NOMO-1 treated with DMSO at 0.1 percent for 48 hours (cell line): ENCODE measurements at regions not wholly inside any gene's neighbourhood (a gene's known extent, or its start where the extent isn't known, plus 50 kb on each side); places are given as distances from the start of the nearest gene placed in this dataset.
"Not testable (repeated sequence)": the region's sequence is repeated elsewhere in the genome, so short reads cannot be mapped to it uniquely, and the experiment has no call there.

Experiments
- DNase-seq: peaks from one replicate; lab custom pipeline; 2025; ENCODE audit not compliant: unreplicated experiment; lab: John Stamatoyannopoulos, UW

- no peak for DNase-seq
Observed at GRCh38 chr15:38930851-38931572, 366.4 kb upstream of the RASGRP1 start.

GRCh38 chr15:38941399-38941953 is 376.9 kb upstream of the RASGRP1 start:
- DNase-seq: no peak

DNA sequence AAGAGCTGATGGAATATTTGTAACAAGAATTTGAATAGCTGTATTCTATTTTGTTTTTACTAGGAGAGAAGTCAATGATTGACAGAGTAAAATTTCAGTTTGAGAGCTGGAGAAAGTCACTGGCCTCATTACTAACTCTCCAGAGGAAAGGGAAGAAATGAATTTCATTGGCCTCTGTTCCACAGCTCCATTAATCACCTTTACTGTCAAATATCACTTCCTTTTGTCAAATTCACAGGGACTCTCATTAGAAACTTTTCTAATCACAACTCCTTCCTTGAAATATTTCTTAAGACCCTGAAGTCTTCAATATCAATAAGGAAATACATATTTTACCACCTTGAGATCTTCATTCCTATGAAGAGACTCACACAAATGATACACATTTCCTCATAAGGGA is 379.9 kb upstream of the RASGRP1 start:
- DNase-seq: no peak

DNA sequence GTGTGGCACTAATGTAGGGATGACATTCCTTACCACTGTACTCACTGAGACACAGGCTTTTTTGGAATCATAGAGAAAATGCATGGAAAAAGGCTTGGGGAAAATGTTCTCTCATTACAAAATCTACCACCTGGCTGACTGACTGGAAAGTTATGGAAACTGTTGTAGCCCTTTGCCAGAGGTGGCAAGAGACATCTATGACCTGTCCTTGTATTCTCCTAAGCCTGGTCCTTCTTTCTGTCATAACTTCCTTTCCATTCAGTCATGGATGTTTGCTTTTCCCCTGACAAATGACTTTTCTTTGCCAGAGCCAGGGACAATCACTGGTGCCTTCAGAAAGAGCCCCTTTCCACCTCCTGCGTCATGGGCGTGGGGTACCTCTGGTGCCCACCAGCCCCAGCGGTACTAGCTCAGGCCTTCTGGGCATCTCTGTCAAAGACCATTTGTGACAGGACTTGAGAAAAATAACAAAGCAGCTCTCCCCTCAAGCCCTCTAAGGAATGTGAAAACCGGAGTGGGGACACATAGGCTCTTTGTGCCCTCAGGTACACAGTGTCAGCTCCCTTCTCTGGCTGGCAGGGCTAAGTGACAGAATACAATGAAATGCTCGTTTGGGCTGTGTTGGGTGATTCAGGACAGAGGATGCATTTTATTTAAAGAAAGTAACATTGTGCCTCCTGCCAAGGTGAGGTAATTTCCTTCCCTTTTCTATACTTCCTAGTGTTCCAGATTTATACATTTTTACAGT is 381.1 kb upstream of the RASGRP1 start:
- DNase-seq: no peak

GRCh38 chr15:38954090-38954489 is 389.5 kb upstream of the RASGRP1 start:
- no peak for DNase-seq

GRCh38 chr15:38961456-38961855 is 396.8 kb upstream of the RASGRP1 start:
- DNase-seq: no peak

- DNase-seq: no peak
Observed at GRCh38 chr15:38961931-38962330, 397.3 kb upstream of the RASGRP1 start.

- DNase-seq: no peak
Observed at GRCh38 chr15:38972831-38973230, 408.2 kb upstream of the RASGRP1 start.

- no peak for DNase-seq
Observed at GRCh38 chr15:38975282-38975990, 410.8 kb upstream of the RASGRP1 start.

DNA sequence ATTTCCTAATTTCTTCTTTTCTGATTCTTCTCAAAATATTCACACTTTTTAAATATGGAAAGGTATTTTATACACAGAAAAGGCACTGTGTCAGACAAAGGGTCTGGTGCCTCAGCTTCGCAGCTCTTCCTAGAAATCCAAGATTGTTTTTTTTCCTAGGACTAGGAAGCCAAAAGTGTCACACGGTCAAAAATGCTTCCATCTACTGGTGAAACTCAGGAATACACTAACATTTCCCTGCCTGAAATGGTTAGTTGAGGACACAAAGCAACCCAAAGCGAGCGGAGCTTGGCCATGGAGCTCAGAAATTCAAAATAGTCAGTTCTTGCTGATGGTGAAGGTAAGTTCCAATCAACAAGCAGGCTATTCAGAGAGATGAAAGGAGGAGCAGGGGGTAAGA is 426.5 kb upstream of the RASGRP1 start:
- no peak for DNase-seq

DNA sequence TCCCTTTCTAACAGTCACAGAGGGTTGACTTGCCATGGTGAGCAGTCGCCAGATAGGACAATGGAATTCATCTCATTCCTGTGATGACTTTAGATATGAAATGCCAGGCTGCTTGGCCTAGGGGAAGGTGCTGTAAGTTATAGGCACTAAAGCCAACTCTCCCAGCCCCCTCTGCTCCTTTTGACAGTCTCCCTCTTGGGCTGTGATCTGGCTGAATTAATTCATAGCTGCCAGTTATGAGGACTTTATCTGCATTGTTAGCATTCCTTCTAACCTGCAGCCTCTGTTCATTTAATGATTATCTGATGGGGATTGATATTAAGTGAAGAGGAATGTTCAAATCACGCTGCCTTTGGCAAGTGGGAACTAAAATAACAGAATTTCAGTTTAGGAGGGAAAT is 427.1 kb upstream of the RASGRP1 start:
- DNase-seq: no peak

GRCh38 chr15:38992506-38992905 is 427.9 kb upstream of the RASGRP1 start:
- no peak for DNase-seq

DNA sequence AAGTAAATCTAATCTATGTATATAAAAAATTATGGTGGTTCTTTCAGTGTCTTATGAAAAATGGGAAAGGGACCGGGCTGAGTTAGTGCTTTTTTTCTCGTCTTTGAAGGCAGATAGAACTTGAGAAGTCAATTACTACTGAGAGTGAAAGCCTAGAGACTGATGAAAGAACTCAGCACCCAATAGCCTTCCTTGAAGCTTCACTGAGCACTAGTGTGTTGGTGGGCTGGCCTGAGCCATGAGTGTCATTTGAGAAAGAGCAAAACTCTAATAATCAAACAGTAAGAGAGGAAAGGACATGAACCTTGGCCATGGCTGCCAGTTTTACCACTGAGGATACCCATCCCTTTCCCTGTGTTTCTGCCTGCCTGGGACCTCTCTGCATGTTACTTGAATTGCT is 428.3 kb upstream of the RASGRP1 start:
- no peak for DNase-seq

DNA sequence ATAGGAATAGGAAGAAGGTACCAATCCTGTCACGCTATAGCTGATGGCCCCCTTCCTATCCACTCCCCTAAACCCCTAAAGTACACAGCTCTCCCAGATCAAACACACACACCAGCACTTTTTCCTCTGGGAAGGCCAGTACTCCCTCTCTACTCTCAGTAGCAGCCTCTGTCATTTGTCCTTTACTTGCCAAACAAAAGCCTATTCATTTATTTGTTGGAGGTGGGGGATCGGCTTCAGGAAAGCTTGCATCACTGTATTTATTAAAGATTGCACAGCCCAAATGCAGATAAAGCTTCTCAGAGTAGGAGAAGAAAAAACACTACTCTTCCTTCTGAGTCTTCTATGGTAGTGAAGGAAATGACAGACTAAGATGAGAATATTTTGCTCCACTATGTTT is 429.7 kb upstream of the RASGRP1 start:
- DNase-seq: no peak

GRCh38 chr15:38996111-38996631 is 431.6 kb upstream of the RASGRP1 start:
- no peak for DNase-seq

DNA sequence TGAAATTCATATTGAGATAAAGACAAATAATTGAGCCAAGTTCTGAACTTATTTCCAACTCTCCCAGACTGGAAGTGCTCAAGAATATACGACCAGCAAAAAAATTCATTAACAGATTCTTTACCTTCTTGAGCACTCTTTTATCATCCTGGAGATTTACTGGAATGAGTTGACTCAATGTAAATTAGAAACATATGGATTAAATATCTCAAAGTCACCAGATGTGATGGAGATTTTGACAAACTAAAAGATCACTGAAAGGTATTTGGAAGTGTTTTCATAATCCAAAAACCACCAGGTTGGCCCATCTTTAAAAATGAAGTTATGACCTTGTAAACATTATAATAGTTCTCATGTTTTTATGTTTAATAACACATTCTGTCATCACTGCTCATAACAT is 433.2 kb upstream of the RASGRP1 start:
- DNase-seq: no peak

GRCh38 chr15:39000008-39000734 is 435.6 kb upstream of the RASGRP1 start:
- DNase-seq: no peak

DNA sequence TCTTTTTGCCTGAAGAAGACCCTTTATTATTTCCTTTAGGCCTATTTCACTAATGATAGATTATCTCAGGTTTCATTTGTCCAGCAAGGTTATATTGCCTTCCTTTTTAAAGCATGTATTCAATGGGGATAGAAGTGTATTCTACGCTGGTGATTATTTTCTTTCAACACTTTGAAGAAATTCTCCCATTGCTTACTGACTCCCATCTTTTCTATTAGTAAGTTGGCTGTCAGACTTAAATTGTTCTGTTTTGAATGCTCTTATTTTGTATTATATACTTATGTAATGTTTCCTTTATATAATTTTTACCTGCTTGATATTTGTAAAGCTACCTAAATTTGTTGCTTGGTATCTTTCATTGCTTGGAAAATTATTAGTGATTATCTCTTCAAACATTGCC is 445.1 kb upstream of the RASGRP1 start:
- no peak for DNase-seq

DNA sequence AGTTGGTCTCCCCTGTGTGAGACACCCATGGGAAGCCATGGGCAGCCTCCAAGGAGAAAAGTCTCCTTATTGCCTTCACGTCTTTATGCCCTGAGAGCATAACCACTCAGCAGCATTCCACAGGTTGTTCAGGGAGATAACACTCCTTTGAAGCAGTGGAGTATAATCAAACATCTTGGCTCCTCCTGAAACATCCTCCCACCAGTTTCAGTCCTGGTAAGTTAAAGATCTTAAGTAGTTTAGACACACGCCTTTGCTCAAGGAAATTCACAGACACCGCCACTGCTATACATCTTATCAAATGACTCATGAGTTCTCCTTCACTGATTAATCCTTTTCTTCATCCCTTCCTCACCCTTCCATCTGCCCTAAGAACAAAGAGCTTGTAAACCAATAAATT is 446.5 kb upstream of the RASGRP1 start:
- not testable (repeated sequence) for DNase-seq

DNA sequence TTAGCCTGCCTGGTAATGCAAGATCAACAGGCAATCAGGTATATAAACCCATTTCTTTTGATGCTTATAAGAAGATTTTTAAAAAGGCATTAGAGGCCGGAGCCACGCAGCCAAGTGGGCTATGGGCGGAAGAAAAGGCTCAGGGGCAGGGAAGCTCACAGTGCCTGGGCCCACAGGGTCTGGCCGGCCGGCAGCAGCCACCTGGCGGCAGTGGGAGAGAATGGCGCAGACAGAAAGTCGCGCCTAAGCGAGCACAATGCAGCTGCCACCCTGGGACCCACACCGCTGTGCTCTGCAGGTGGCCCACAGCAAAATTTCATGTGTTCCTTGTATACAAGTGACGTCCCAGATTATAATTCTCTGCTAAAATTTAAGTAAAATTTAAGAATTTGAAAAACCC is 448.6 kb upstream of the RASGRP1 start:
- no peak for DNase-seq

- DNase-seq: no peak
Observed at GRCh38 chr15:39014682-39015081, 450.1 kb upstream of the RASGRP1 start.
